SK-N-SH treated with all-trans-retinoic acid at 6 μM for 48 hours (cell line): ENCODE measurements at regions not wholly inside any gene's neighbourhood (a gene's known extent, or its start where the extent isn't known, plus 50 kb on each side); places are given as distances from the start of the nearest gene placed in this dataset.

Experiments used
- BACH2 ChIP-seq: fragments of 250-450 bp; sonication (Bioruptor Pico); IDR thresholded peaks from 2 replicates; pipeline ENCODE4 v1.9.0; 2021; ENCODE audit warnings: mild to moderate bottlenecking, borderline replicate concordance
- ESRRG ChIP-seq: fragments of 250-450 bp; sonication (Bioruptor Pico); IDR thresholded peaks from 2 replicates; pipeline ENCODE4 v1.6.1; 2021; ENCODE audit warnings: mild to moderate bottlenecking
- ISL1 ChIP-seq: fragments of 250-450 bp; sonication (Bioruptor Pico); IDR thresholded peaks from 2 replicates; pipeline ENCODE4 v2.1.2; 2022; ENCODE audit warnings: mild to moderate bottlenecking, moderate library complexity
- RARB ChIP-seq: fragments of 250-450 bp; sonication (Bioruptor Pico); IDR thresholded peaks from 2 replicates; pipeline ENCODE4 v1.8.0; 2021; ENCODE audit warnings: mild to moderate bottlenecking, moderate library complexity
- ZFP30 ChIP-seq: fragments of 450-650 bp; formaldehyde crosslinking; IDR thresholded peaks from 2 replicates; pipeline ENCODE4 v1.5.0; 2022; ENCODE audit warnings: mild to moderate bottlenecking, moderate library complexity
- ZNF70 ChIP-seq: fragments of 450-650 bp; formaldehyde crosslinking; IDR thresholded peaks from 2 replicates; pipeline ENCODE4 v1.5.0; 2020; ENCODE audit warnings: mild to moderate bottlenecking, moderate library complexity
- TF ChIP-seq, protein P1 (sequence below): fragments of 250-450 bp; sonication (Bioruptor Pico); IDR thresholded peaks from 2 replicates; pipeline ENCODE4 v1.8.0; 2021; ENCODE audit warnings: low read depth, mild to moderate bottlenecking, moderate library complexity, borderline replicate concordance
- TF ChIP-seq, protein P2 (sequence below): fragments of 250-450 bp; sonication (Bioruptor Pico); IDR thresholded peaks from 2 replicates; pipeline ENCODE4 v1.8.0; 2020; ENCODE audit warnings: mild to moderate bottlenecking, moderate library complexity, borderline replicate concordance
- TF ChIP-seq, protein P3 (sequence below): fragments of 250-450 bp; sonication (Bioruptor Pico); IDR thresholded peaks from 2 replicates; pipeline ENCODE4 v1.5.0; 2020; ENCODE audit warnings: mild to moderate bottlenecking, moderate library complexity
- TF ChIP-seq, protein P4 (sequence below): fragments of 250-450 bp; sonication (Bioruptor Pico); IDR thresholded peaks from 2 replicates; pipeline ENCODE4 v1.5.1; 2020; ENCODE audit warnings: low read depth, mild to moderate bottlenecking, moderate library complexity

DNA sequence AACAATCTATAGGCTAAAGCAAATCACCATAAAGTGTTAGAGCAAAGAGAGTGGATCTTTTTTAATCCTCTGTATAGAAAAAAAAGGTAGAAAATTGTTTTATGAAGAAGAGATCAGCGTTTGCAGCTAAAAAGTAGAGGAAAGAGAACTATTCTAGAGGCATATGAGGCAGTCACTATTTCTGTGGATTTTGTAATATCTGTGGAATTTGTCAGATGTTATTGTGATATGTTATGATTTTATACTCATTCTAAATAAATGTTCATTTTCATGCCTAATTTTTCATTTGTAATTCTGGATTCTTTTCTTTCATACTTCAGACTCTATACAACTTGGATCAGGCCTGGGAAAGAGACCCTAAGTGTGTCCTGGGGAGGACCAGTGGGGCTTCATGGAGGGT, 295.0 kb upstream of the LYZL1 start:
- TF ChIP-seq ESRRG (CRISPR knock-in tag), result no peak
- TF ChIP-seq ZNF70 (CRISPR knock-in tag), result no peak
- TF ChIP-seq, protein P1, sequence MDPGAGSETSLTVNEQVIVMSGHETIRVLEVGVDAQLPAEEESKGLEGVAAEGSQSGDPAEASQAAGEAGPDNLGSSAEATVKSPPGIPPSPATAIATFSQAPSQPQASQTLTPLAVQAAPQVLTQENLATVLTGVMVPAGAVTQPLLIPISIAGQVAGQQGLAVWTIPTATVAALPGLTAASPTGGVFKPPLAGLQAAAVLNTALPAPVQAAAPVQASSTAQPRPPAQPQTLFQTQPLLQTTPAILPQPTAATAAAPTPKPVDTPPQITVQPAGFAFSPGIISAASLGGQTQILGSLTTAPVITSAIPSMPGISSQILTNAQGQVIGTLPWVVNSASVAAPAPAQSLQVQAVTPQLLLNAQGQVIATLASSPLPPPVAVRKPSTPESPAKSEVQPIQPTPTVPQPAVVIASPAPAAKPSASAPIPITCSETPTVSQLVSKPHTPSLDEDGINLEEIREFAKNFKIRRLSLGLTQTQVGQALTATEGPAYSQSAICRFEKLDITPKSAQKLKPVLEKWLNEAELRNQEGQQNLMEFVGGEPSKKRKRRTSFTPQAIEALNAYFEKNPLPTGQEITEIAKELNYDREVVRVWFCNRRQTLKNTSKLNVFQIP (CRISPR knock-in tag), result no peak
- TF ChIP-seq ISL1, result no peak
- TF ChIP-seq, protein P2, sequence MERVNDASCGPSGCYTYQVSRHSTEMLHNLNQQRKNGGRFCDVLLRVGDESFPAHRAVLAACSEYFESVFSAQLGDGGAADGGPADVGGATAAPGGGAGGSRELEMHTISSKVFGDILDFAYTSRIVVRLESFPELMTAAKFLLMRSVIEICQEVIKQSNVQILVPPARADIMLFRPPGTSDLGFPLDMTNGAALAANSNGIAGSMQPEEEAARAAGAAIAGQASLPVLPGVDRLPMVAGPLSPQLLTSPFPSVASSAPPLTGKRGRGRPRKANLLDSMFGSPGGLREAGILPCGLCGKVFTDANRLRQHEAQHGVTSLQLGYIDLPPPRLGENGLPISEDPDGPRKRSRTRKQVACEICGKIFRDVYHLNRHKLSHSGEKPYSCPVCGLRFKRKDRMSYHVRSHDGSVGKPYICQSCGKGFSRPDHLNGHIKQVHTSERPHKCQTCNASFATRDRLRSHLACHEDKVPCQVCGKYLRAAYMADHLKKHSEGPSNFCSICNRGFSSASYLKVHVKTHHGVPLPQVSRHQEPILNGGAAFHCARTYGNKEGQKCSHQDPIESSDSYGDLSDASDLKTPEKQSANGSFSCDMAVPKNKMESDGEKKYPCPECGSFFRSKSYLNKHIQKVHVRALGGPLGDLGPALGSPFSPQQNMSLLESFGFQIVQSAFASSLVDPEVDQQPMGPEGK (CRISPR knock-in tag), result no peak
- no peak for TF ChIP-seq RARB
- TF ChIP-seq, protein P3, sequence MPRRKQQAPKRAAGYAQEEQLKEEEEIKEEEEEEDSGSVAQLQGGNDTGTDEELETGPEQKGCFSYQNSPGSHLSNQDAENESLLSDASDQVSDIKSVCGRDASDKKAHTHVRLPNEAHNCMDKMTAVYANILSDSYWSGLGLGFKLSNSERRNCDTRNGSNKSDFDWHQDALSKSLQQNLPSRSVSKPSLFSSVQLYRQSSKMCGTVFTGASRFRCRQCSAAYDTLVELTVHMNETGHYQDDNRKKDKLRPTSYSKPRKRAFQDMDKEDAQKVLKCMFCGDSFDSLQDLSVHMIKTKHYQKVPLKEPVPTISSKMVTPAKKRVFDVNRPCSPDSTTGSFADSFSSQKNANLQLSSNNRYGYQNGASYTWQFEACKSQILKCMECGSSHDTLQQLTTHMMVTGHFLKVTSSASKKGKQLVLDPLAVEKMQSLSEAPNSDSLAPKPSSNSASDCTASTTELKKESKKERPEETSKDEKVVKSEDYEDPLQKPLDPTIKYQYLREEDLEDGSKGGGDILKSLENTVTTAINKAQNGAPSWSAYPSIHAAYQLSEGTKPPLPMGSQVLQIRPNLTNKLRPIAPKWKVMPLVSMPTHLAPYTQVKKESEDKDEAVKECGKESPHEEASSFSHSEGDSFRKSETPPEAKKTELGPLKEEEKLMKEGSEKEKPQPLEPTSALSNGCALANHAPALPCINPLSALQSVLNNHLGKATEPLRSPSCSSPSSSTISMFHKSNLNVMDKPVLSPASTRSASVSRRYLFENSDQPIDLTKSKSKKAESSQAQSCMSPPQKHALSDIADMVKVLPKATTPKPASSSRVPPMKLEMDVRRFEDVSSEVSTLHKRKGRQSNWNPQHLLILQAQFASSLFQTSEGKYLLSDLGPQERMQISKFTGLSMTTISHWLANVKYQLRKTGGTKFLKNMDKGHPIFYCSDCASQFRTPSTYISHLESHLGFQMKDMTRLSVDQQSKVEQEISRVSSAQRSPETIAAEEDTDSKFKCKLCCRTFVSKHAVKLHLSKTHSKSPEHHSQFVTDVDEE (CRISPR knock-in tag), result no peak
- TF ChIP-seq, protein P4, sequence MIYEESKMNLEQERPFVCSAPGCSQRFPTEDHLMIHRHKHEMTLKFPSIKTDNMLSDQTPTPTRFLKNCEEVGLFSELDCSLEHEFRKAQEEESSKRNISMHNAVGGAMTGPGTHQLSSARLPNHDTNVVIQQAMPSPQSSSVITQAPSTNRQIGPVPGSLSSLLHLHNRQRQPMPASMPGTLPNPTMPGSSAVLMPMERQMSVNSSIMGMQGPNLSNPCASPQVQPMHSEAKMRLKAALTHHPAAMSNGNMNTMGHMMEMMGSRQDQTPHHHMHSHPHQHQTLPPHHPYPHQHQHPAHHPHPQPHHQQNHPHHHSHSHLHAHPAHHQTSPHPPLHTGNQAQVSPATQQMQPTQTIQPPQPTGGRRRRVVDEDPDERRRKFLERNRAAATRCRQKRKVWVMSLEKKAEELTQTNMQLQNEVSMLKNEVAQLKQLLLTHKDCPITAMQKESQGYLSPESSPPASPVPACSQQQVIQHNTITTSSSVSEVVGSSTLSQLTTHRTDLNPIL (CRISPR knock-in tag), result no peak
- TF ChIP-seq ZFP30, result no peak
- TF ChIP-seq BACH2 (CRISPR knock-in tag), result no peak
